ENCODE measurements at regions not wholly inside any gene's neighbourhood (a gene's known extent, or its start where the extent isn't known, plus 50 kb on each side); places are given as distances from the start of the nearest gene placed in this dataset.

DNA sequence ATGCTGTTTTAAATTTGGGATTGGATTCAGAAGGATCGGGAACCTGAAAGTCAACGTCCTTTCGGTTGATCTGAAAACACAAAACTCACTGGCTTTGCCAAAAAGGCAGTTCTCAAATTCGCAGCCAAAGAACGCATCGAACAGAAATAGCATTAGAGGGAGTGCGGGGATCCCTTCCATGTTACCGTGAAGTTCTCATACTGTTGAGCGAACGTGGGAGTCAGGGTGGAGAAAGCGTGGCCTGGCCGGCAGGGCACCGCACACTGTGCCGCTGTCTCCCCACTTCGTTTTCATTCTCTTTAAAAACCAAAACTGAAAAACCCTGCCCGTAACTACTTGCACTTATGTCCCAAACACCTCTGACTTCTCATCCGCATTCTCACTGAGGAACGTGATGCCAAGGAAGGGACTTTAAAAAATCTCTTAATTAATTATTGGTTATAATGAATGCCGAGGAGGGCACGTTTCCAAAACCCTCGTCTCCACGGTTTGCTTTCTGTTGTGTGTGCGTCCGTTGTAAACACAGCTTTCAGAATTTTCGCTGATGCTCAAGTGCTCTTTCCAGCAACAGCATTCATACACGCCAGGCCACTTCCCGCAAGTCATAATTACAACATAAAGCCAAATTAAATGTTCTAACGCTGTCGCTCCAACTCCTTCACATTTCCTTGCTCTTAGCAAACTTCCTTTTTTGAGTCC is 60.9 kb upstream of the TWIST2 start:
- TF ChIP-seq, protein P1, sequence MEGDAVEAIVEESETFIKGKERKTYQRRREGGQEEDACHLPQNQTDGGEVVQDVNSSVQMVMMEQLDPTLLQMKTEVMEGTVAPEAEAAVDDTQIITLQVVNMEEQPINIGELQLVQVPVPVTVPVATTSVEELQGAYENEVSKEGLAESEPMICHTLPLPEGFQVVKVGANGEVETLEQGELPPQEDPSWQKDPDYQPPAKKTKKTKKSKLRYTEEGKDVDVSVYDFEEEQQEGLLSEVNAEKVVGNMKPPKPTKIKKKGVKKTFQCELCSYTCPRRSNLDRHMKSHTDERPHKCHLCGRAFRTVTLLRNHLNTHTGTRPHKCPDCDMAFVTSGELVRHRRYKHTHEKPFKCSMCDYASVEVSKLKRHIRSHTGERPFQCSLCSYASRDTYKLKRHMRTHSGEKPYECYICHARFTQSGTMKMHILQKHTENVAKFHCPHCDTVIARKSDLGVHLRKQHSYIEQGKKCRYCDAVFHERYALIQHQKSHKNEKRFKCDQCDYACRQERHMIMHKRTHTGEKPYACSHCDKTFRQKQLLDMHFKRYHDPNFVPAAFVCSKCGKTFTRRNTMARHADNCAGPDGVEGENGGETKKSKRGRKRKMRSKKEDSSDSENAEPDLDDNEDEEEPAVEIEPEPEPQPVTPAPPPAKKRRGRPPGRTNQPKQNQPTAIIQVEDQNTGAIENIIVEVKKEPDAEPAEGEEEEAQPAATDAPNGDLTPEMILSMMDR (IDR thresholded peaks at IDR 0.05; ENCODE audit: low read depth, low read length) = no peak
- TF ChIP-seq EZH2phosphoT487 (IDR thresholded peaks at IDR 0.05; ENCODE audit: low read depth) = no peak
